GM19467 (cell line): ENCODE measurements at regions not wholly inside any gene's neighbourhood (a gene's known extent, or its start where the extent isn't known, plus 50 kb on each side); places are given as distances from the start of the nearest gene placed in this dataset.
"Not testable (repeated sequence)": the region's sequence is repeated elsewhere in the genome, so short reads cannot be mapped to it uniquely, and the experiment has no call there.

Source experiments
- ATAC-seq: cut with Tn5 transposase; IDR thresholded peaks from one replicate; pipeline ENCODE4 v1.9.1; 2021; ENCODE audit warnings: mild to moderate bottlenecking, moderate library complexity; ENCODE audit not compliant: unreplicated experiment

DNA sequence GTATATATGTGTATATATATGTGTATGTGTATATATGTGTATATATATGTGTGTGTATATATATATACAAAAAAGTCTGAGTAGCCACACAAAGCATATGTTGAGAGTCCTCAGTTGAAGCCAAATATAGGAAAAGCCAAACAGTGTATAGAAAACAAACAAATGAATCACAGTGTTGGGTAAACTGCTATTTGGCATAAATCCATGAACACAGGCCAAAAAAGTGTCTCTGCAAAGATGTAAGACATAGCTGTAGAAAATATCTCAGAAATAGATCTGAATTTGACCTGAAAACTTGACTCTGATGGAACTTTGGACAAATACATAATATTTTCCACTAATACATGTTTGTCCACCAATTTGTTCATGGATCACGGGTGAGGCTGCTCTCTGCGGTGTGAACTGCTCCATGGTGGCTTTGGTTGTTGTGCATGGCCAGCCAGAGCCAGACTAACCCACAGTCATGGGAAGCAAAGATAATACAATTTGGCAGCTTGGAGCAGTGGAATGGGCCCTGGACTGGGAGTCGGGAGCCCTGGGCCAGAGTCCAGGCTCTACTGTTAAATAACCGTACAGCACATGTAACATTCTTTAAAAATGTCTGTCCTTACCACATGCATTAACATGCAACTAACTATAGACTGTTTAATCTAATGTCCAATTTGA lies 76.9 kb upstream of the EED start:
- ATAC-seq = no peak

DNA sequence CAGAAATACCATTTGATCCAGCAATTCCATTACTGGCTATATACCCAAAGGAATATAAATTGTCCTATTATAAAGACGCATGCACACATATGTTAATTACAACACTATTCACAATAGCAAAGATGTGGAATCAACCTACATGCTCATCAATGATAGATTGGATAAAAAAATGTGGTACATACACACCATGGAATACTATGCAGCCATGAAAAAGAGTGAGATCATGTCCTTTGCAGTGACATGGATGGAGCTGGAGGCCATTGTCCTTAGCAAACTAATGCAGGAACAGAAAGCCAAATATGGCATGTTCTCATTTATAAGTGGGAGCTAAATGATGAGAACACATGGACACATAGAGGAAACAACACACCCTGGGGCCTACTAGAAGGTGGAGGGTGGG lies 78.3 kb upstream of the EED start:
- not testable (repeated sequence) for ATAC-seq

DNA sequence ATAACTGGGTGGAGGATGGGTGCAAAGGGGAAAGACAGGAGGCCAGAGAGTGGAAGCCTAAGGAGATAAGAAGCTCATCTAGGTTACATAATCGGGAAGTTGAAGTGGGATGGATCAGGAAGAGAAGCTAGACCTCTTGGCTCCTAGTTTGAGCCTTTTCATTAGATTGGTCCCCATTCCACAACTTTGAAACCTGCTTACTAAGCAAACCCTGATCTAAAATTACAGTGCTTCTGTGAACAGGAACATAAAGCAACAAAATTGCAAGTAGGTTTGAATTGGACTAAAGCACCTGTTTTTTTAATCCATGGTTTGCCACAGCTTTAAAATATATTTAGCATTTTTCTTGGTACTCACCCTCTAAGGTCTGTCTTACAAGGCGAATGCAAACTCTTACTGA lies 80.4 kb upstream of the EED start:
- ATAC-seq = no peak

DNA sequence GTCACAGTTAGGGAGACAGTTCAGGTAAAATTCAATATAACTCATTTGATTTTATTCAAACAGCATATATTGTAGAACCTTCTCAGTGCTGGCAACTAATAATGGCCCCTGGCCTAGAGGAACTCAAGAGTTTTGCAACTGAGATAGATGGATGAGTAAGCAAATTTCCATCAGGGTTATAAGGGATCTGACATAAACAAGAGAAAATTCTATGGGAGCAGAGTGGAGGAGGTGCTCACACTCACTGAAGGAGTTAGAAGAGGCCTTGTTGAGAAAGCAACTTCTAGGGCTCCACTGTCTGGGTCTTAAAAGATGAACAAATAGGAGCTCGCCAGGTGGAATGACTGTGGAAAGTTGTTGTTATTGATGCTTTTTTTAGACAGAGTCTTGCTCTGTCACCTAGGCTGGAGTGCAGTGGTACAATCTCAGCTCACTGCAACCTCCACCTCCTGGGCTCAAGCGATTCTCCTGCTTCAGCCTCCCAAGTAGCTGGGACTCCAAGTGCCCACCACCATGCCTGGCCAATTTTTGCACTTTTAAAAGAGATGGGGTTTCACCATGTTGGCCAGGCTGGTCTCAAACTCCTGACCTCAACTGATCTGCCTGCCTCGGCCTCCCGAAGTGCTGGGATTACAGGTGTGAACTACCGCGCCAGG lies 81.2 kb upstream of the EED start:
- ATAC-seq = not testable (repeated sequence)

DNA sequence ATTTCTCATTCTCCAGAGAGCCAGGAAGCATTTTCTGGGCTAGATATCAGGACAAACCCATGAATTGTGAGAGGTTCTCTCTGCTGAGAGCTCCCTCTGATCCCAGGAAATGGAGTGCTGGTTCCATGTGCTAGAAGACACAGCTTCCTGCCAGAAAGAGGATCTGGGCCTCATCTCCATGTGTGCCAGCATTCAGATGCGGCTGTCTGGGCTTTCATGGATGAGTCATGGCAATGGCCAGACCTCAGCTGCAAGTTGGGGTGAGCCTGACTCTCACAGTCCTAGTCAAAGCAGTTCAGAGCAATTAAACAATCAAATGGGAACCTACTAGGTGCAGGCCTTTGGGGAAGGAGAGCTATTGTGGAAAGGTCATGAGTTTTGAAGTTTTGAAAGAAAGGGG lies 82.3 kb upstream of the EED start:
- no peak for ATAC-seq

DNA sequence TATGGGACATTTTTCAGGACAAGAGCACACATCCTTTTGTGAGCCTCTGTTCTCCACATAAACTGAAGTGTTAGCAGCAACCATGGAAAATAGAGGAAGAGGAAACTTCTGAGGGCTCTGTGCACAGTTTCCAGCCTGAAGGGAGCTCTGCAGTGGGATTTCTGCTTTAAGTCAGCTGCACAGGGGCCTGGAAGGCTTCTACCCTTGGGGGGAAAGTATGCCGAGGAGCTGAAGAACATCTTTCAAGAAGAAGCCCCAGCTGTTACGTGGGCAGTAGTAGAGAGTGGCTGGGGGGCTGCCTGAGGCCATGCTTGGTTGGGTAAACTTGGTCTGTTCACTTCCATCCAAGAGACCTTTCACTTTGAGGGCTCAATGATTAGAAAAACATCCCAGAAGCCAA lies 82.7 kb upstream of the EED start:
- ATAC-seq = no peak

DNA sequence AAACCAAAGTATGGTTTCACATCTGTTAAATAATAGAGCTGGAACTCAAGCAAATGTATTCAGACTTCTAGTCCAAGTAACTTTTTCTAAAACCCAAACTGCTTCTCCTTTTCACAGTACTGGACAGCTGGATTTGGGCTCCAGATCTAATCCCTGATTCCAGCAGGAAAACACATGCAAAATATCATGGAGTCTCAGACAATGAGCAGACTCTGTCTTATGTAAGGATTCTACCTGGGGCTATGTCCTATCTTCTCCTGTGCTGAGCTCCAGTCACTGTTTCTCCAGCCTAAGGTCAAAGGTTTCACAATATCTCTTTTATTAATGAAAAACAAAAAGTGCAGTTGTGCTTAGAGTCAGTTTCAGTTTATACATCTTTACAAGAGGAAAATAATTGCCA lies 83.2 kb upstream of the EED start:
- no peak for ATAC-seq

DNA sequence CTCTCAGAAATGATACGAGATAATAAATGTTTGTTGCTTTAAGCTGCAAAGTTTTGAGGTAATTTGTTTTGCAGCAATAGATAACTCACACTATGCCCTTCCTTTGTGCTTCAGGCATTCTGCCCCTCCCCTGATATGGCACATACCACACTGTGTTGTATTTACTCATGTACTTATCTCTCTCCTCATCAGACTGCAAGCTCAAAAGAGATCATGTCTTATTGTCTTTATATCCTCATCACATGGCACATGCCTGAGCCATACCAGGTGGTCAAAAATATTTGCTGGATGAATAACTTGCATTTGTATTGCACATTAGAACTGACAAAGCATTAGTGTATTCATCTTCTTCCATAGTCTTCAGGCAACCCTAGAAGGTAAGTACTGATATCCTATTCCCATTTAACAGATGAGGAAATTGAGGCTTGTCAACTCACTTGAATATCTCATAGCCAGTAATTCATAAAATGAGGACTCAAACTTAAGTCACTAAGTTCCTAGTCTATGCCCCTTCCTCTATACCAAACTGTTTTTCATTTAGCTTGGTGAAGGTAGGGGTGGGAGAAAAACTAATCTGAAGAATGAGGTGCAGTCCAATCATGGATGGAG lies 83.9 kb upstream of the EED start:
- ATAC-seq = no peak

DNA sequence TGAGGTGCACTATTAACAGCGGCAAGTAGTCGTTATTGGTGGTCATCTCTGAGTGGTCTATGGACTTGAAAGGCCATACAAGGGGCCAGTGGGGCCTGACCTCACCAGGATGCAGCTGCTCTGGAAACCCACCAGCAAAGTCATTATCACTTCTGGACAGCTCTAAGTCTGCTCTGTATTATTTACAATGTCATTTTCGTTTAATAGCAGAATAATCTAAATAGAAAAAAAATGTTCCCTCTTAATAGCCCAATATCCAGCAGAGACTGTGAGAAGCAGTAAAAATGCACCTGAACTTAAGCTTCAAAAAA lies 85.0 kb upstream of the EED start:
- no peak for ATAC-seq

DNA sequence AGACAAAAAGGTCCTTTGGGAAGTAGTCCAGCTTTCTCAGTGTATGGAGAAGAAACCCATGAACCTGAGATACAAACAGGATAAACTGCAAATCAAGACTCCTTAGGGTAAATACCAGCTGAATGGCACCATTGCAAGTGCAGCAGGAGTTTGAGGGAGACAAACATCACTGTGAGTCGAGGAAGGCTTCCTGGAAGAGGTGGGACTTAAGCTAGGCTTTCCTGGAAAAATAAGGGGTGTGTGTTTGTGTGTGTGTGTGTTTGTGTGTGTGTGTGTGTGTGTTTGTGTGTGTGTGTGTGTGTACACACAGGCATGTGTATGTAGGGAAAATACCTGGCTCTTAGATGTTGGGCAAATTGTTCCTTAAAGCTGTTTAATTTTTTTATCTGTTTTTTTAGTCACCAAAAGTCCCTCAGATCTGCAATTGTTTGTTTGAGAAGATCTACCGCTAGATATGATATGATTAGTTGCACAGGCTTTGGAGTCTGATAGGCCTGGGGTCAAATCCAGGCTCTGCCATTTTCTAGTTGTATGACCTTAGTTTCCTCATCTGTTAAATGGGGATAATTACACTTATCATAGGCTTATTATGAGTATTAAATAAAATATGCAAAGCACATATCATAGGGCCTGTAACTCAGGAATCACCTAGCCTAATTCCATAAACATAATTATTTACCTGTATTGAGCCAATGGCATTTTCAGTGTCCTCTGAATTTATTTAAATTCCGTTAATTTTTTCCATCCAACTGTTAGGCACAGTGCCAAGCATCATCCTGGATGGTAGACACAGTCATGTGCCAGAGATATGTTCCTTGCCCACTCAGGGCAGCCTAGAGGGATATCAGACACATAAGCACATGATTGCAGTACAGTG lies 85.6 kb upstream of the EED start:
- ATAC-seq = no peak

DNA sequence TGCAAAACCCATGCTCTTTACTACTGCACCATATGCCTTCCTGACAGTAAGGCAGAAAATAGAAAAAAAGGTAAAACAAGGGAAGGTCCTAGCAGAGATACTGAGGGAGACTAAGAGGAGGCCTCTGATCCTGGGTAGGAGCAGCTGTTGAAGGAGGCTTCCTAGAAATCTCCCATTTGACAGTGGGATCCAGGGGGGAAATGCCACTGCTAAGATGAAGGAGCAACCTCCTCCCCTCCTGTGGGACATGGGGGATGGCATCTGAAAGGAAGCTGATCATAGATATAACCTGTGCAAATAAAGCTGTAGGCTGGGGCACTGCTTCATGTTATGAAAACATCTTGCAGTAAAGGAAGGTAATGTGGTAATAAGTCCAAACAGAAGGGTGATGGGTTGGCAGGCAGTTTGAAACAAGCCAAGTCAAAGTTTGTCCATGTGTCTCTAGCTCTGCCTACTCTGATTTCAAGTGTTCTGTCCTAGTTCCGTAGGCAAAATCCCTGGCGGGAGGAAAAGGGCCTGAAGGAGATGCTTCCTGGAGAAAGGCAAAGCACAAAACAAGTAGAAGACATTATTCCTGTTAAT lies 86.7 kb upstream of the EED start:
- ATAC-seq = no peak

DNA sequence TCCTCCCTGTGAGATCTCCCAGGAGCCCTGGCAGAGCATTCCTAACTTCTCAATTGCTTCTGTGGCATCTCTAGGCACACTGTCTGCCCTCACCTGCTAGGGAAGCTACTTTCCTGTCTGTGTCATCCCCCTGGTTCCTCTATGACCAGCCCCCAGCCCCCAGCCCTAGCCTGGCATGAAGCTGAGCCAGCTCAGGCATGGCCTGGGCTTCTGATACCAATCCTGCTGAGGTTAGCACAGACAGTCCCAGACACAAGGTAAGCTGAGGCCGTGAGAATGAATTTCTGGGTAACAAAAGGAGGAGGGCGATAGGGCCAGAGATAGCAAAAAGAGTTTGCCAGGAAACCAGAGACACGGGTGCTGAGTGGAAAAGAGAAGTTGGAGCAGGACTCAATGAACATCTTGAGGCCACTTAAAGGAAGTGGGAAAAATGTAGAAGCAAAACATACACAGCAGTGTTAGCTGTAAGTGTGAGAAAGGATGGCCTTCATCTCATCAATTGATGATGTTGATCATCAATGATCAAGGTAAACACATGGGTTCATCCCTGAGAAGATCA lies 87.6 kb upstream of the PICALM start:
- no peak for ATAC-seq

DNA sequence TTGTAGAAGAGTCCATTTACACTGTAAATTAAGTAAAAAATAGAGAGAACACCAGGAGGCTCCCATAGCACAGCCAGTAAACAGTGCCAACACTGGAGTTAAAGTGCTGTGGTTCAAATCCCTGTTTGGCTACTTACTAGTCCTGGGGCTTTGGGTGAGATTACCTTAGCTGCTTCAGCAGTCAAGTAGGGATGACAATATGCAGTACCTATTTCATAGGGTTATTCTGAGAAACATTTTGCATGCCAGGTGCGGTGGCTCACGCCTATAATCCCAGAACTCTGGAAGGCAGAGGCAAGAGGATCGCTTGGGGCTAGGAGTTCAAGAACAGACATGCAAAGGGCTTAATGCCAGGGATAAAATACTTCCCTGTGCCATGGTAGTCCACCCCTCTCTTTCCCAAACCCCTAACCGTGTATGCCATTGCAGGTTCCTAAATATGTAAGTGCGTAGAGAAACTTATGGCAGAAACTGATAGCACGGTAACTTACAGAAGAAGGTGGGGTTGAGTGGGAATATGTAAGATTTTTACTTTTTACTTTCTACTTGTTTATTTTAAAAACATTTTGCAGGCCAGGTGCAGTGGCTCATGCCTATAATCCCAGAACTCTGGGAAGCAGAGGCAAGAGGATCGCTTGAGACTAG lies 86.4 kb upstream of the PICALM start:
- ATAC-seq = no peak

DNA sequence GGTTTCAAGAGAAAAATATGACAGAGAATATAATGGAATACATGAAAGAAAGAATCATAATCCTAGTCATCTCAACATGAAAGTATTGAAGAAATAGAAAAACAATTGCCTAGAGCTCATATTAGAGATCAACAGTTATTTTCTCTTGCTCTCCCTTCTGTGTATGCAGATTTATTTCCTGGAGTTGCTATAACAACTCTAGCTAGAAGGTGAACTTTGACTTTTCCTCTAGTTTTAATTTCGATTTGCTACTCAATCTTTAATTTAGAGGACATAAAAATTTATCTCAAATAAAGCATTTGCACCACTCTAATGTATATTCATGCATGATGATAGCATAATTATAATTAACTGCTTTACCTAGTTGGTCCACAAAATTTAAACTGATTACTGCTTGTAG lies 84.6 kb upstream of the PICALM start:
- no peak for ATAC-seq

DNA sequence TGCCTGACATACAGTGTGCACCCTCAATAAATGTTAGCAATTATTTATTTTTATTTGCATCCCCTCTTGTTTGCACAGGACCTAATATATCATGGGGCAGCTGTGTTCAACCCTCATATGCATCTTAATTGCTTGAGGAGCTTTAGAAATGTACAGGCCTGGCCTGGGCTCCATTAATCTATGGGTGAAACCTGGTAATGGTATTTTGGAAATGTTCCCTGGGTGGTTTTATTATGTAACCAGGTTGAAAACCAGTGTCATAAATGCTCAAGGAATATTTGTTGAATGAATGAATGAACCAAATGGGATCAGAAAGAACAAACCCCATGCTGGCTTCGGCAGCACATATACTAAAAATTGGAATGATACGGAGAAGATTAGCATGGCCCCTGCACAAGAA lies 84.0 kb upstream of the PICALM start:
- no peak for ATAC-seq

DNA sequence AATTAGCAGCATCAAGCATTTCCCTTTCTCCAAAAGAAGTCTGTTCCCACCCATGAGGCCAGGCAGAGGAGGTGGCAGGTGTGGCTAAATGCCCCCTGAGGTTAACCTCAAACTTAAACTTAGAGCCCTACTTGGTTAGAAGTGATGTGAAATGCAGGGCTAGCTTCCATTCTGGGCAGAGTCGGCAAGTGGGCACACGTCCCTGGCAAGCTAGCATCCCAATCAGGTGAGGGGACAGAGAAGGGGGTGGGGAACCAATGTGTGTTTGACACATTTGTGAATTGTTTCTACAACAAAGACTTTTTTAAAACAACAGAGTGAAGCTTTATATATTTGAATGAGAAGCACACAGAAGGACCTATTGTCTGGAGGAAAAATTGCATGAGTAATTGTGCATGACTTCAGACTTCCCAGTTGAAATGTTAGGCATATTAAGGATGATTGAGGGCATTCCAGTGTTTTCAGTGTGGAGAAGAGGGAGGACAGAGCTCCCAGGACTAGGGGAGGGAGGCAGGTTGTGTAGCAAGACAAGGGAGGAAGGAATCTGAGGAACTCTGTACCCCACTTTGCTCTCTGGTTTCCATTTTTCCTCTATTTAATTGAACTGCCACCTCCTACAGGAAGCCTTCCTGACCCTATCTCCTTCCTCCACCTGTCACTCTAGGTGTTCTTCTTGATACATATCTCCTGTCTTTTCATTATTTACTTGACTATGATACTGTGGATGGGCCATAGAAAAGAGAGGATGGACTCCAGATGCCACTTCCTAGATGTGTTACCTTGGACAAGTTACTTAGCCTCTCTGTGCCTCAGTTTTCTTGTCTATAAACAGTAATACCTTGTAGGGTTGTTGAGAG lies 83.3 kb upstream of the PICALM start:
- ATAC-seq = no peak

DNA sequence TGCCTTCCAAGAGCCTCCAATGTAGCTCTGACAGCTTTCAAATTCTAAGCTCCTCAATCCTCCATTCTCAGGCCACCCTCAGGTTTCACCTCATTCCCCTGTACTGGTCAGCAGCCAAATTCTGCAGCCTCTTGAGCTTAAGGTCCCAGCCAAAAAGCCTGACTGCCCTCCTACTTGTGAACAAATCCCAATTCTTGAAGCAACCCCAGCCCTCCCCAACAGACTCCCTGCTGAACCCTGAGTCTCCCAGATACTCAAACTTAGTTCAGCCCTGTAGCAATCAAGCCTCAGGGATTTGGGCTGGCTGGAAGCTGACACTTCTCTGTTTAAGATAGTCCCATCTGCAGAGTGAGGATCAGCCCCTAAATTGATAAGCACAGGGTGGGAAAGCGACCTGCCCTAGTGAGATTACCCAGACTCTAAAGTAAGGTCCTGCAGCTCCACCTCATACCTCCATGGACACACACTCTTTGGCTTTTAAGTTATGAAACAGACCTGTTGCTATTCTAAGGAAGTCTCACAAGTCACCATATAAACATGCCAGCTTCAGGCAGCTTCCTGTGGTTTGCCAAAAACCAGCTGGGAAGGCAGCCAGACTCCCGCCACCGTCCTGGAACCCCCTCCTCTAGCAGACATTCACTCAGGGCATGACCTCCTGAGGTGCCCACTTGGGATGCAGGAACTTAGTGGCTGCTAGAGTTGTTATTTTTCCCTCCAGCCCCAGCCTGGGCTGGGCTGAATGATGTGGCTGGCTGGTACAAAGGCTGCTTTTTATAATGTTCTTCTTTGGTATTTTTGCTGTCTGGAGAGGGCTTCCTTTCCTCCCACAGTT lies 82.5 kb upstream of the PICALM start:
- ATAC-seq = no peak

DNA sequence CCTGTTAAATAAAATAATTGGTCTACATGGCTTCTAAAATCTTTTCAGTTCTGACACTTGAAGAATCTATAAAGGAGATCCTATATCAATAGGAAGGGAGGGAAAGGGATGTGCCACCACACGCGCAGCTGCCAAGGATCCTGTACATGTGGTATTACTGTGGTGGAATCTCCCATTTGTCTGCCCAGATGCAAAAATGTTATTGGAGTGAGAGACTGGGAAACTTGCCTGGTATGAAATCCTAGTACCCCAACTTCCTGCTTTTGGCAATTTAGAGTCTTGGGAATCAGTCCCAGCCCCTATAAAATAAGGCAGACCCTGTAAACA lies 81.9 kb upstream of the PICALM start:
- no peak for ATAC-seq

DNA sequence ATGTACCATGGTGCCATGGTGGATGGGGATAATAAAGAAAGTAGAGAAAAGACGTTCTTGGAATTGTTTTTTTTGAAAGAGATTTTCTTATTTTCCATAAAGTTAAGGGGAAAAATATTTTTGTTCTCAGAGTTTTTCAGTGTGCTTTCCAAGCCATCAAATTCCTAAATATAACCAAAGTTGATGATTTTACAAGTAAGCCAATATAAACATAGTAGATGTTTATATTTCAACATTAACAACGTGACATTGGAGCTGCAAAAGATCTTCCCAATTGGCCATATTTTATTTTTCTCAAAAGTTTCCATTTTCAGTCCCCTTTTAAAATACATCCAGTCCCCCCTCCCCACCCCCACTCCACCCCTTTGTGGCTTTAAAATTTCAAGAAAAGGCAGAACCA lies 80.9 kb upstream of the PICALM start:
- no peak for ATAC-seq
